HG03469 (cell line): ENCODE measurements at regions not wholly inside any gene's neighbourhood (a gene's known extent, or its start where the extent isn't known, plus 50 kb on each side); places are given as distances from the start of the nearest gene placed in this dataset.
"Not testable (repeated sequence)": the region's sequence is repeated elsewhere in the genome, so short reads cannot be mapped to it uniquely, and the experiment has no call there.

Experiments used
- ATAC-seq: cut with Tn5 transposase; IDR thresholded peaks from one replicate; pipeline ENCODE4 v1.9.1; 2021; ENCODE audit warnings: mild to moderate bottlenecking, moderate library complexity, moderate number of reproducible peaks; ENCODE audit not compliant: unreplicated experiment

DNA sequence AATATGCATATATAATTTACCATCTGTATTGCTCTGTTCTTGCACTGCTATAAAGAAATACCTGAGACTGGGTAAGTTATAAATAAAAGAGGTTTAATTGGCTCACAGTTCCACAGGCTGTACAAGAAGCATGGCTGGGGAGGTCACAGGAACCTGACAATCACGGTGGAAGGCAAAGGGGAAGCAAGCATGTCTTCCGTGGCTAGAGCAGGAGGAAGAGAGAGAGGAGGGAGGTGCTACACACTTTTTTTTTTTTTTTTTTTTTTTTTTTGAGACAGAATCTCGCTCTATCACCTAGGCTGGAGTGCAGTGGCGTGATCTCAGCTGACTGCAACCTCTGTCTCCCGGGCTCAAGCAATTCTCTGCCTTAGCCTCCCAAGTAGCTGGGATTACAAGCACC is 150.9 kb upstream of the DTNBP1 start:
- not testable (repeated sequence) for ATAC-seq

DNA sequence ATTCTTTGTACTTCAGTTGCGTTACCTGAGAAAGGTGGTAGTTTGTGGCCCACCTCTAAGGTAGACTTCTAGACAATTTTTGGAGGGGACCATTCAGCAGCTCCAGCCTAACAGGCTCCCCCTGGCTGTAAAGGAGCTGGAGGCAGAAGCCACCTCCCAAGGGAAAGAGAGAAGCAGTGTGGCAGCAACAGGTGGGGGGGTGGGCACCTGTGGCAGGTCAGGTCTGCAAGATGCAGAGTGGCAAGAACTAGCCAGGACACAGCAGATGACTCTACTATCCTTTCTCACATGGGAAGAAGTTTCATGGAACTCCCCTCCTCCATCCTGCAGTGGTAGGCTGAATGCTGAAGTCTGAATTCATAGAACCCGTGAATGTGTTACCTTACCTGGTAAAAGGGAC is 148.3 kb upstream of the DTNBP1 start:
- ATAC-seq, result no peak

- no peak for ATAC-seq
These were observed 147.8 kb upstream of the DTNBP1 start for GRCh38 chr6:15810618-15811017.

GRCh38 chr6:15809367-15809766 is 146.5 kb upstream of the DTNBP1 start:
- no peak for ATAC-seq

- ATAC-seq, result no peak
These were observed 141.6 kb upstream of the DTNBP1 start for GRCh38 chr6:15804164-15805154.

DNA sequence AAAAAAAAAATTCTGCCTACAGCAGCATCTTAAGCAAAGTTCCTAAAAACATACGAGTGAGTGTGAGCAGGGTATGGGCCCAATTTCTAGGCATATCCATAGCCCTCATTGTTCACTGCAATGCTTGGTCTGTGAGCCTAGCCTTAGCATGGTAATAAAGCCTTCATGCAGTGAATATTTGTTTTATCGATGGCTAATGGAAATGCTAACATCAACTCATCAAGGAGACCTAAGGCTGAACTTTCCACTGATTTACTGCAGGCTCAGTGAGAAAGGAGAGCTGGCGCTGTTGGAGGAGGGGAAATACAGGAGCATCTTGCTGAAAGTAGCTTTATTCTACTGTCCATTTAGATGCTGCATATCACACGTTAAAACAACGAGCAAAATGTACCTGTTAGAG is 139.6 kb upstream of the DTNBP1 start:
- ATAC-seq, result no peak

DNA sequence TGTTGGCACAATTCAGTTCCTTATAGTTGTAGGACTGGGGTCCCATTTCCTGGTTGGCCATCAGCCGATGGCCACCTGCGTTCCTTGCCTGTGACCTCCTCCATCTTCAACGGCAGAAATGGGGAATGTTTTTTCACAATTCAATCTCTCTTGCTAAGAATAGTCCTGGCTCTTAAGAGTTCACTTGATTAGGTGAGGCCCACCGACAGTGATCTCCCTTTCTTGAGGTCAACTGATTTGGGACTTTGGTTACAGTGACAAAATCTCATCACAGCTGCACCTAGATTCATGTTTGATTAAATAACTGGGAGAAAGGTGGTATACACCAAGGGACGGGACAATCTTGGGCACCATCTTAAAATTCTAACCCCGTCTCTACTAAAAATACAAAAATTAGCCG is 139.1 kb upstream of the DTNBP1 start:
- no peak for ATAC-seq

- ATAC-seq, result no peak
These were observed 138.2 kb upstream of the DTNBP1 start for GRCh38 chr6:15800841-15801617.

DNA sequence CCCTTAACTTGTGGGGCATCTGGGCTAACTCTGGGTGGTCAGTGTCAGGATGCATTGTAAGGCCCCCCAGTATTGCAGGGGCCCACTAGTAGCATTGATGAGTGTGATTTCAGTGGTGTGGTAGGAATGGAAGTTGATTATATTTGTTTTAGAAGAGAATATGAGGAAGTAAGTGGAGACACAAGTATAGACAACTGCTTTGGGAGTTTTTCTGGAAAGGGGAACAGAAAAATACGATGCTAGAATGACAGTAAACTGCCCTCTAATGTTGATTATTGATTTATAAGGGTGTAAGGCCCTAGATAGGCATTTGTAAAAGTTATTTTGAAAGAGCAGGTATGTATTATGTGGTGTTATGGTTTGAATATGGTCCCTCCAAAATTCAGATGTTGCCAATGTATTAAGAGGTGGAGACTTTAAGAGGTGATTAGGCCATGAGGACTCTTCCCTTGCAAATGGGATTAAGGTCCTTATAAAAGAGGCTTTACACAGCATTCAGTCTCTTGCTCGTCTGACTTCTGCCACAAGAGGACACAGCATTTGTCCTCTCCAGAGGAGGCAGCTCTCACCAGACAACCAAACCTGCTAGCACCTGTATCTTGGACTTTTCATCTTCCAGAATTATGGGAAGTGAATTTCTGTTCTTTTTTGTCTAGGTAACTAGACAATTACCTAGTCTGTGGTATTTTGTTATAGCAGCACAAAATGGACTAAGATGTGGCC is 135.9 kb upstream of the DTNBP1 start:
- no peak for ATAC-seq

- no peak for ATAC-seq
These were observed 134.0 kb upstream of the DTNBP1 start for GRCh38 chr6:15796844-15797243.

DNA sequence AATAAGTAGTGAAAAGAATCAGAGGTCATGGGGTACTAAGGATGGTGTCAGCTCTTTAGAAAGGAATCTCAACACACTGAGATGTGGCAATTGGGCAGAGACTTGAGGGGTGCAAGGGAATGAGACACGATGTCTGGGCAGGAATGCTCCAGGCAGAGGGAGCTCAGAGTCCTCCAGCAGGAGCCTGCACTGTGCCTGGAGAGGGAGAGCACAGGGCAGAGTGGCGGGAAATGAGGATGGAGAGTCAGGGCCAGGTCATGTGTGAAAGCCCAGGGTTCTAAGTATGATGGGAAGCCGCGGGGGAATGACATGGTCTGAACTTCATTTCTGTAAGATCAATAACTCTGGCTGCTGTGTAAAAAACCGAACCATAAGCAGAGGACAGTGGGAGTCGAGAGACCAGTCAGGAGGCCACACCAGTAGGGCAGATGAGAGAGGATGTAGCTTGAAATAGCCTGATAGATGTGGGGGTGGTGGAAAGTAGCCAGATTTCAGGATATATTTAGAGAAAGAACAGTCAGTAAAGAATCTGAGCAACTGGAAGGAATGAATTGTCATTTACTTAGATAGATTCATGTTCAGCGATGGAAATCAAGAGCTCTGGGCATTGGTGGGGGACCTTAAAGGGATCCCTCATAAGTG is 133.4 kb upstream of the DTNBP1 start:
- ATAC-seq, result no peak

DNA sequence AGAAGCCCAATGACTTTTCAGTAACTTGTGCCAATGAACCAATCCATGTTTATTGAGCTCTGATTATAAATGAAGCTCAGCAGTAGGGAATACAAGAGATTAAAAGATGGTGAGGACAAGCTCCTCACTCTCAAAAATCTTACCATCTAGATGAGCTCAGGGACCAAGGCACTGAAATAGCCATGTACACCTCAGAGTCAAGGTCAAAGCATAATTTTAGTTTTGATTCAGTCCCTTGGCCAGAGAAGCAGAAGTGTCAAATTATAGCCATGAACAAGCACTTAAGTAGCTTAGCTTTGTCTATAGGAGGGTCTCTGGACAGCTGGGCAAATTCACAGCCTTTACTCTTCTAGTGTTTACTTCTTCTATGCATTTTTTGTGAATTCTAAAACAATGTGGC is 131.0 kb upstream of the DTNBP1 start:
- no peak for ATAC-seq

- ATAC-seq, result no peak
These were observed 130.5 kb upstream of the DTNBP1 start for GRCh38 chr6:15793288-15793687.

- no peak for ATAC-seq
These were observed 130.0 kb upstream of the DTNBP1 start for GRCh38 chr6:15792842-15793241.

GRCh38 chr6:15791448-15792181 is 128.8 kb upstream of the DTNBP1 start:
- no peak for ATAC-seq

GRCh38 chr6:15790116-15790515 is 127.3 kb upstream of the DTNBP1 start:
- no peak for ATAC-seq

DNA sequence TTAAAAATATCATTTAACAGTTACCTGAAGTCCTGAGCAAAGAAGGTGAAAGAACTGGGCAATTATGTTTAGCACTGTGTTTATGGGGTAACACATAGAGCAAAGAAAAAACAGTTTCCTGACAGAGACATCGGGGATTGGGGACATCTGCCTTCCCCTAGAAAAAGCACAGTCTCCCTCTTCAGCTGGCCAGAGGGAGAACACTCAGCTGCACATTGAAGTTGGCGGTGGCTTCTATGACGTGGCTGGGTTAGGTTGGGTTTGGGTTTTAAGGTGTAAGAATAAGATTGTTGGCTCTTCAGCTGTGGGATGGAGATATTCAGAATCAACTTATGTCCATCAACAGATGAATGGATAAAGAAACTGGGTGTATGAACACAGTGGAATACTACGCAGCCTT is 124.0 kb upstream of the DTNBP1 start:
- ATAC-seq, result no peak

- no peak for ATAC-seq
These were observed 120.7 kb upstream of the DTNBP1 start for GRCh38 chr6:15783484-15783883.

GRCh38 chr6:15781890-15782289 is 119.1 kb upstream of the DTNBP1 start:
- no peak for ATAC-seq

DNA sequence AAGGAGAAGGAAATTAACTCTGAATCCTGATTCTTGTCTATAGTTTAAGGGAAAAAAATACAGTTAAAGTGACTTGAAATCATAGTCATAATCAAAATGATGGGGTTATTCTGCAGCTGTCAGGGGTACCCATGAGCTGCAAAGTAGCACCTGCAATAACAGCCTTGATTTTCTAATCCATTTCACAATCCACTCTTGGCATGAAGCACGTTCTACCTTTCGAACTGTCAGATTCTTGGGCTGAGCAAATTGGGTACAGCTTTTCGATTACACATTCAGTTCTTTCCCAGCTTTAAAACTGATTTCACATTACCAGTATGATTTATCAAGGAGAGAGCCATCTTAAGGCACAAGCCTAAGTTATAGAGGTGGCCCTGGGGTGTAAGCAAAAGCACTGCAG is 118.5 kb upstream of the DTNBP1 start:
- ATAC-seq, result no peak
